ENCODE measurements at regions not wholly inside any gene's neighbourhood (a gene's known extent, or its start where the extent isn't known, plus 50 kb on each side); places are given as distances from the start of the nearest gene placed in this dataset.

GRCh38 chr1:47637111-47637685 lies 199.4 kb downstream of the FOXD2 start:
- ChIA-PET CTCF (interaction anchor here (1.7 kb wide), 1 partner anchor 89 kb away, joined by 3 read pairs; no protein-coding TSS in a partner anchor), POLR2A (no interaction called here)
- DNase-seq (ENCODE audit: low spot score) (no peak), ATAC-seq (no peak)
- Mint-ChIP-seq H3K9me3 (no peaks in the 10 kb centered on the region), H3K4me1 (peaks cover 6% of the 10 kb centered on the region), H3K4me3 (no peak overlapping the region), H3K27ac (no peak overlapping the region), H3K36me3 (no peaks in the 10 kb centered on the region), H3K27me3 (ENCODE audit: low read depth) (peaks cover 15% of the 10 kb centered on the region)
- TF ChIP-seq IRF1 (CRISPR knock-in tag; IDR thresholded peaks at IDR 0.05): no peak
- TF ChIP-seq ZNF263 (CRISPR knock-in tag; IDR thresholded peaks at IDR 0.05; ENCODE audit: low read depth): no peak
- no peak for TF ChIP-seq HMGXB4 (CRISPR knock-in tag; IDR thresholded peaks at IDR 0.05)
- TF ChIP-seq CDX4 (CRISPR knock-in tag; IDR thresholded peaks at IDR 0.05; ENCODE audit: borderline replicate concordance): no peak
- TF ChIP-seq AR (CRISPR knock-in tag; IDR thresholded peaks at IDR 0.05): no peak
- TF ChIP-seq GRHL2 (CRISPR knock-in tag; IDR thresholded peaks at IDR 0.05; ENCODE audit: insufficient replicate concordance, severe bottlenecking): no peak
- no peak for TF ChIP-seq CREM (CRISPR knock-in tag; IDR thresholded peaks at IDR 0.05)
- TF ChIP-seq MXD4 (CRISPR knock-in tag; IDR thresholded peaks at IDR 0.05; ENCODE audit: borderline replicate concordance): no peak
- no peak for TF ChIP-seq PRRX2 (CRISPR knock-in tag; IDR thresholded peaks at IDR 0.05)
- TF ChIP-seq, protein P1, sequence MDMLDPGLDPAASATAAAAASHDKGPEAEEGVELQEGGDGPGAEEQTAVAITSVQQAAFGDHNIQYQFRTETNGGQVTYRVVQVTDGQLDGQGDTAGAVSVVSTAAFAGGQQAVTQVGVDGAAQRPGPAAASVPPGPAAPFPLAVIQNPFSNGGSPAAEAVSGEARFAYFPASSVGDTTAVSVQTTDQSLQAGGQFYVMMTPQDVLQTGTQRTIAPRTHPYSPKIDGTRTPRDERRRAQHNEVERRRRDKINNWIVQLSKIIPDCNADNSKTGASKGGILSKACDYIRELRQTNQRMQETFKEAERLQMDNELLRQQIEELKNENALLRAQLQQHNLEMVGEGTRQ (CRISPR knock-in tag; IDR thresholded peaks at IDR 0.05): no peak
- TF ChIP-seq ATF1 (CRISPR knock-in tag; IDR thresholded peaks at IDR 0.05): no peak
- TF ChIP-seq ZNF232 (CRISPR knock-in tag; IDR thresholded peaks at IDR 0.05): no peak
- TF ChIP-seq HMGA2 (CRISPR knock-in tag; IDR thresholded peaks at IDR 0.05): no peak
- no peak for TF ChIP-seq ELF4 (CRISPR knock-in tag; IDR thresholded peaks at IDR 0.05; ENCODE audit: low read depth)
- TF ChIP-seq NFYB (CRISPR knock-in tag; conservative IDR thresholded peaks at IDR 0.05; ENCODE audit: low read depth): no peak
- no peak for TF ChIP-seq FOXP1 (CRISPR knock-in tag; IDR thresholded peaks at IDR 0.05; ENCODE audit: borderline replicate concordance)

- Mint-ChIP-seq H3K9me3 (no peaks in the 10 kb centered on the region), H3K27ac (no peak overlapping the region), H3K36me3 (no peaks in the 10 kb centered on the region), H3K4me1 (no peaks in the 10 kb centered on the region), H3K4me3 (no peak overlapping the region), H3K27me3 (ENCODE audit: low read depth) (peaks cover 10% of the 10 kb centered on the region)
- DNase-seq (ENCODE audit: low spot score) (no peak), ATAC-seq (no peak)
- CTCF ChIA-PET: interaction anchor here (1.3 to 1.7 kb wide), 2 partner anchors 88 to 201 kb away, joined by 3 read pairs; partner anchors contain the start of gene FOXD2
- POLR2A ChIA-PET: no interaction called here
- TF ChIP-seq RORB (CRISPR knock-in tag; IDR thresholded peaks at IDR 0.05) (no peak), IRF1 (CRISPR knock-in tag; IDR thresholded peaks at IDR 0.05) (no peak), ELF4 (CRISPR knock-in tag; IDR thresholded peaks at IDR 0.05; ENCODE audit: low read depth) (no peak), ATF1 (CRISPR knock-in tag; IDR thresholded peaks at IDR 0.05) (no peak), NFYB (CRISPR knock-in tag; conservative IDR thresholded peaks at IDR 0.05; ENCODE audit: low read depth) (no peak), PRRX2 (CRISPR knock-in tag; IDR thresholded peaks at IDR 0.05) (no peak), ZSCAN18 (CRISPR knock-in tag; IDR thresholded peaks at IDR 0.05) (no peak), SP1 (CRISPR knock-in tag; conservative IDR thresholded peaks at IDR 0.05) (no peak), ZNF138 (CRISPR knock-in tag; conservative IDR thresholded peaks at IDR 0.05) (no peak), ETV6 (CRISPR knock-in tag; IDR thresholded peaks at IDR 0.05) (no peak), E2F4 (CRISPR knock-in tag; IDR thresholded peaks at IDR 0.05; ENCODE audit: borderline replicate concordance, low read depth) (no peak)
- TF ChIP-seq, protein P2, sequence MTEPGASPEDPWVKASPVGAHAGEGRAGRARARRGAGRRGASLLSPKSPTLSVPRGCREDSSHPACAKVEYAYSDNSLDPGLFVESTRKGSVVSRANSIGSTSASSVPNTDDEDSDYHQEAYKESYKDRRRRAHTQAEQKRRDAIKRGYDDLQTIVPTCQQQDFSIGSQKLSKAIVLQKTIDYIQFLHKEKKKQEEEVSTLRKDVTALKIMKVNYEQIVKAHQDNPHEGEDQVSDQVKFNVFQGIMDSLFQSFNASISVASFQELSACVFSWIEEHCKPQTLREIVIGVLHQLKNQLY (CRISPR knock-in tag; IDR thresholded peaks at IDR 0.05): no peak
These were observed 200.4 kb downstream of the FOXD2 start for GRCh38 chr1:47638240-47638639.

Data from WTC11 (cell line).